ENCODE measurements at regions not wholly inside any gene's neighbourhood (a gene's known extent, or its start where the extent isn't known, plus 50 kb on each side); places are given as distances from the start of the nearest gene placed in this dataset.

- TF ChIP-seq, protein P1, sequence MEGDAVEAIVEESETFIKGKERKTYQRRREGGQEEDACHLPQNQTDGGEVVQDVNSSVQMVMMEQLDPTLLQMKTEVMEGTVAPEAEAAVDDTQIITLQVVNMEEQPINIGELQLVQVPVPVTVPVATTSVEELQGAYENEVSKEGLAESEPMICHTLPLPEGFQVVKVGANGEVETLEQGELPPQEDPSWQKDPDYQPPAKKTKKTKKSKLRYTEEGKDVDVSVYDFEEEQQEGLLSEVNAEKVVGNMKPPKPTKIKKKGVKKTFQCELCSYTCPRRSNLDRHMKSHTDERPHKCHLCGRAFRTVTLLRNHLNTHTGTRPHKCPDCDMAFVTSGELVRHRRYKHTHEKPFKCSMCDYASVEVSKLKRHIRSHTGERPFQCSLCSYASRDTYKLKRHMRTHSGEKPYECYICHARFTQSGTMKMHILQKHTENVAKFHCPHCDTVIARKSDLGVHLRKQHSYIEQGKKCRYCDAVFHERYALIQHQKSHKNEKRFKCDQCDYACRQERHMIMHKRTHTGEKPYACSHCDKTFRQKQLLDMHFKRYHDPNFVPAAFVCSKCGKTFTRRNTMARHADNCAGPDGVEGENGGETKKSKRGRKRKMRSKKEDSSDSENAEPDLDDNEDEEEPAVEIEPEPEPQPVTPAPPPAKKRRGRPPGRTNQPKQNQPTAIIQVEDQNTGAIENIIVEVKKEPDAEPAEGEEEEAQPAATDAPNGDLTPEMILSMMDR (IDR thresholded peaks at IDR 0.05), result no peak
- no peak for TF ChIP-seq POLR2A (IDR thresholded peaks at IDR 0.05)
- intact Hi-C loops (cut with DNase I), result no loop called here
- Histone ChIP-seq H3K27ac (no peak overlapping the region), H3K9me3 (no peaks in the 10 kb centered on the region), H3K36me3 (no peaks in the 10 kb centered on the region), H3K27me3 (no peaks in the 10 kb centered on the region), H3K4me3 (replicated peaks in 1 of 3) (no peak overlapping the region), H3K4me1 (no peaks in the 10 kb centered on the region)
- DNase-seq, result no peak
- WGBS, 2 donors, result 74 to 86% methylated on average over 1 of the region's 1 CpG
Measured at GRCh38 chr13:54657588-54657987, 1629.0 kb downstream of the OLFM4 start.

DNA sequence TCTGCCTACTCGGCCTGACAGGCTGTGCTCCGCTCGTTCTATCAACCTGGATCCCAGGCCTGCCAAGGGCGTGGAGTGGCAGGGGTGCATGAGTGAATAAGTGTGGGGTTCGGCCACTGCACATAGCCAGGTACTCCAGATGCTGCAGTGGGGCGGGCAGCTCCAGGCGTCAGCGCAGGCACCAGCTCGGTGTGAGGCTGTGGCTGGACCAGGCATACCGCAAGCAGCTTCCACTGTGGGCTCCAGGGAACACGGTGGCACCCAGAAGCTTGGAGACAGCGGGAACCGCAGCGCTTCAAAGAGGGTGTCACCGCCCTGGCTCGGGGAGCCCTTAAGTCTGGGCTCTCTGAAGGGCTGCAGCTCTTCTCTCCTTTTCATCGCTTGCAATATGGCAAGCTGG, 1630.2 kb downstream of the OLFM4 start:
- Histone ChIP-seq H3K27ac (no peak overlapping the region), H3K36me3 (no peaks in the 10 kb centered on the region), H3K9me3 (no peaks in the 10 kb centered on the region), H3K4me3 (replicated peaks in 1 of 3) (no peak overlapping the region), H3K4me1 (no peaks in the 10 kb centered on the region), H3K27me3 (no peaks in the 10 kb centered on the region)
- intact Hi-C loops (cut with DNase I), result no loop called here
- 92 to 94% methylated on average over 12 to 13 of the region's 17 CpGs for WGBS, 2 donors
- no peak for DNase-seq
- TF ChIP-seq, protein P1 (IDR thresholded peaks at IDR 0.05), result no peak
- no peak for TF ChIP-seq POLR2A (IDR thresholded peaks at IDR 0.05)

- intact Hi-C loops (cut with DNase I), result no loop called here
- 94 to 96% methylated on average over 11 to 12 of the region's 12 CpGs for WGBS, 2 donors
- DNase-seq, result no peak
Measured at GRCh38 chr13:54660277-54660676, 1631.7 kb downstream of the OLFM4 start.

DNA sequence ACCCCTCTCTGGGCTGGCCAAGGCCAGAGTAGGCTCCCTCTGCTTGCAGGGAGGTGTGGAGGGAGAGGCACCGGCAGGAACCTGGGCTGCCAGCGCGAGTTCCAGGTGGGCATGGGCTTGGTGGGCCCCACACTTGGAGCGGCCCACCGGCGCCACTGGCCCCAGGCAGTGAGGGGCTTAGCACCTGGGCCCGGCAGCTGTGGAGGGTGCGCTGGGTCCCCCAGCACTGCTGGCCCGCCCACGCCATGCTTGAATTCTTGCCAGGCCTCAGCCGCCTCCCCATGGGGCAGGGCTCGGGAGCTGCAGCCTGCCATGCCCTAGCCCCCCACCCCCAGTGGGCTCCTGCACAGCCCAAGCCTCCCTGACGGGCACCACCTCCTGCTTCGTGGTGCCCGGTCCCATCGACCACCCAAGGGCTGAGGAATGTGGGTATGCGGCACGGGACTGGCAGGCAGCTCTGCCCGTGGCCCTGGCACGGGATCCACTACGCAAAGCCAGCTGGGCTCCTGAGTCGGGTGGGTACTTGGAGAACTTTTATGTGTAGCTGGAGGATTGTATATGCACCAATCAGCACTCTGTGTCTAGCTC, 1648.0 kb downstream of the OLFM4 start:
- Histone ChIP-seq H3K27me3 (no peaks in the 10 kb centered on the region), H3K9me3 (no peaks in the 10 kb centered on the region), H3K36me3 (no peaks in the 10 kb centered on the region), H3K4me3 (replicated peaks in 1 of 3) (no peak overlapping the region), H3K4me1 (no peaks in the 10 kb centered on the region), H3K27ac (no peak overlapping the region)
- DNase-seq, result no peak
- 92 to 96% methylated on average over 12 to 13 of the region's 22 CpGs for WGBS, 2 donors
- no peak for TF ChIP-seq POLR2A (IDR thresholded peaks at IDR 0.05)
- TF ChIP-seq, protein P1 (IDR thresholded peaks at IDR 0.05), result no peak
- intact Hi-C loops (cut with DNase I), result no loop called here

More at GRCh38 chr13:54660277-54660676, 1631.7 kb downstream of the OLFM4 start:
- Histone ChIP-seq H3K9me3 (no peaks in the 10 kb centered on the region), H3K27me3 (no peaks in the 10 kb centered on the region), H3K4me1 (no peaks in the 10 kb centered on the region), H3K4me3 (replicated peaks in 1 of 3) (no peak overlapping the region), H3K36me3 (no peaks in the 10 kb centered on the region), H3K27ac (no peak overlapping the region)
- no peak for TF ChIP-seq POLR2A (IDR thresholded peaks at IDR 0.05)
- TF ChIP-seq, protein P1 (IDR thresholded peaks at IDR 0.05), result no peak

DNA sequence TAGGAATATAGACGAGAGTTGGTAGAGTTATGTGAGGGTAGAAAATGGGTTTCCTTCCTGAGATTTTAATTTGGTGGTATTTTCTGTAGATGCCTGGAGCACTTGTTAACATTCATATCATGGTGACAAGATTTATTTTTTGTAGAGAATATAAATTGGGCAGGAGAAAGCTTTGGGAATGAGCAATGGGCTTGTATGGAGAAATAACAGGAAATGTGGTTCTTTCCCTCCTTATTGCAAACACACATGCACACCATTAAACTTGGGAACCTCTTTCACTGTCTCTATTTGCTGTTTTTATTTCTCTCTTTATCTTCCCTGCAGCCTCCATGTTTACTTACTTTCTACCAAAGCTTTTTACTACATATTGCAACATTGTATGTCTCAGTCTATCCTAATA, 1653.6 kb downstream of the OLFM4 start:
- no peaks in the 10 kb centered on the region for H3K9me3 ChIP-seq
- no peak overlapping the region for H3K27ac ChIP-seq
- intact Hi-C loops (cut with DNase I), result no loop called here
- WGBS, 2 donors, result 77 to 79% methylated on average over 1 of the region's 1 CpG
- H3K27me3 ChIP-seq, result no peaks in the 10 kb centered on the region
- H3K36me3 ChIP-seq, result no peaks in the 10 kb centered on the region
- TF ChIP-seq, protein P1 (IDR thresholded peaks at IDR 0.05), result no peak
- no peak for TF ChIP-seq POLR2A (IDR thresholded peaks at IDR 0.05)
- H3K4me3 ChIP-seq (replicated peaks in 1 of 3), result no peak overlapping the region
- DNase-seq, result no peak
- H3K4me1 ChIP-seq, result no peaks in the 10 kb centered on the region

Data from thyroid gland (tissue), 4 donors.